ENCODE measurements at regions not wholly inside any gene's neighbourhood (a gene's known extent, or its start where the extent isn't known, plus 50 kb on each side); places are given as distances from the start of the nearest gene placed in this dataset.
A peak's percentile ranks its signal among the peaks of the same experiment; 100 is the strongest.

- Histone ChIP-seq H3K27ac (ENCODE audit: low read length) (no peak overlapping the region), H3K4me2 (ENCODE audit: low read length) (peak overlapping the region; percentile 2), H3K4me3 (ENCODE audit: low read length) (peak overlapping the region; percentile 0), H3F3A (ENCODE audit: insufficient read depth, low read length, poor library complexity, severe bottlenecking) (no peaks in the 10 kb centered on the region), H3K9me3 (ENCODE audit: low read length) (no peaks in the 10 kb centered on the region), H4K20me1 (ENCODE audit: insufficient read depth) (no peaks in the 10 kb centered on the region), H2AFZ (ENCODE audit: low read depth, low read length) (no peak overlapping the region), H3K79me2 (replicated peaks; ENCODE audit: insufficient read depth, low read length) (no peaks in the 10 kb centered on the region), H3K27me3 (ENCODE audit: insufficient read depth, low read depth, low read length) (no peaks in the 10 kb centered on the region), H3K36me3 (ENCODE audit: insufficient read depth, low read length) (no peaks in the 10 kb centered on the region), H3K9me2 (ENCODE audit: insufficient read depth, low read length) (no peaks in the 10 kb centered on the region), H3K9ac (ENCODE audit: low read length) (no peak overlapping the region)
- TF ChIP-seq TAF1 (IDR thresholded peaks at IDR 0.05; ENCODE audit: low read depth) = no peak
- TF ChIP-seq POLR2AphosphoS5 (IDR thresholded peaks at IDR 0.05) = peak; percentile 59
- TF ChIP-seq EP300 (conservative IDR thresholded peaks at IDR 0.05; ENCODE audit: poor library complexity, severe bottlenecking) = peak; percentile 40
Measured at GRCh38 chr6:153602401-153602800, 436.6 kb upstream of the OPRM1 start.

GRCh38 chr6:153599901-153600300 is 439.1 kb upstream of the OPRM1 start:
- no peak overlapping the region for H3K4me3 ChIP-seq (ENCODE audit: low read length)
- H3K9me2 ChIP-seq (ENCODE audit: insufficient read depth, low read length) = no peaks in the 10 kb centered on the region
- H3K27me3 ChIP-seq (ENCODE audit: insufficient read depth, low read depth, low read length) = no peaks in the 10 kb centered on the region
- H3F3A ChIP-seq (ENCODE audit: insufficient read depth, low read length, poor library complexity, severe bottlenecking) = no peaks in the 10 kb centered on the region
- no peak overlapping the region for H3K27ac ChIP-seq (ENCODE audit: low read length)
- H3K9me3 ChIP-seq (ENCODE audit: low read length) = no peaks in the 10 kb centered on the region
- no peak for TF ChIP-seq MXI1 (conservative IDR thresholded peaks at IDR 0.05; ENCODE audit: poor library complexity, severe bottlenecking)
- no peak for TF ChIP-seq RAD21 (conservative IDR thresholded peaks at IDR 0.05)
- no peak for TF ChIP-seq SMC3 (conservative IDR thresholded peaks at IDR 0.05; ENCODE audit: poor library complexity)
- TF ChIP-seq, protein P1, sequence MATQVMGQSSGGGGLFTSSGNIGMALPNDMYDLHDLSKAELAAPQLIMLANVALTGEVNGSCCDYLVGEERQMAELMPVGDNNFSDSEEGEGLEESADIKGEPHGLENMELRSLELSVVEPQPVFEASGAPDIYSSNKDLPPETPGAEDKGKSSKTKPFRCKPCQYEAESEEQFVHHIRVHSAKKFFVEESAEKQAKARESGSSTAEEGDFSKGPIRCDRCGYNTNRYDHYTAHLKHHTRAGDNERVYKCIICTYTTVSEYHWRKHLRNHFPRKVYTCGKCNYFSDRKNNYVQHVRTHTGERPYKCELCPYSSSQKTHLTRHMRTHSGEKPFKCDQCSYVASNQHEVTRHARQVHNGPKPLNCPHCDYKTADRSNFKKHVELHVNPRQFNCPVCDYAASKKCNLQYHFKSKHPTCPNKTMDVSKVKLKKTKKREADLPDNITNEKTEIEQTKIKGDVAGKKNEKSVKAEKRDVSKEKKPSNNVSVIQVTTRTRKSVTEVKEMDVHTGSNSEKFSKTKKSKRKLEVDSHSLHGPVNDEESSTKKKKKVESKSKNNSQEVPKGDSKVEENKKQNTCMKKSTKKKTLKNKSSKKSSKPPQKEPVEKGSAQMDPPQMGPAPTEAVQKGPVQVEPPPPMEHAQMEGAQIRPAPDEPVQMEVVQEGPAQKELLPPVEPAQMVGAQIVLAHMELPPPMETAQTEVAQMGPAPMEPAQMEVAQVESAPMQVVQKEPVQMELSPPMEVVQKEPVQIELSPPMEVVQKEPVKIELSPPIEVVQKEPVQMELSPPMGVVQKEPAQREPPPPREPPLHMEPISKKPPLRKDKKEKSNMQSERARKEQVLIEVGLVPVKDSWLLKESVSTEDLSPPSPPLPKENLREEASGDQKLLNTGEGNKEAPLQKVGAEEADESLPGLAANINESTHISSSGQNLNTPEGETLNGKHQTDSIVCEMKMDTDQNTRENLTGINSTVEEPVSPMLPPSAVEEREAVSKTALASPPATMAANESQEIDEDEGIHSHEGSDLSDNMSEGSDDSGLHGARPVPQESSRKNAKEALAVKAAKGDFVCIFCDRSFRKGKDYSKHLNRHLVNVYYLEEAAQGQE (IDR thresholded peaks at IDR 0.05; ENCODE audit: borderline replicate concordance) = no peak
- no peak for TF ChIP-seq TAF1 (IDR thresholded peaks at IDR 0.05; ENCODE audit: low read depth)
- TF ChIP-seq EZH2 (IDR thresholded peaks at IDR 0.05; ENCODE audit: borderline replicate concordance, insufficient read depth, low read length, poor library complexity, severe bottlenecking) = no peak
- TF ChIP-seq EP300 (conservative IDR thresholded peaks at IDR 0.05; ENCODE audit: poor library complexity, severe bottlenecking) = no peak
- TF ChIP-seq, protein P2, sequence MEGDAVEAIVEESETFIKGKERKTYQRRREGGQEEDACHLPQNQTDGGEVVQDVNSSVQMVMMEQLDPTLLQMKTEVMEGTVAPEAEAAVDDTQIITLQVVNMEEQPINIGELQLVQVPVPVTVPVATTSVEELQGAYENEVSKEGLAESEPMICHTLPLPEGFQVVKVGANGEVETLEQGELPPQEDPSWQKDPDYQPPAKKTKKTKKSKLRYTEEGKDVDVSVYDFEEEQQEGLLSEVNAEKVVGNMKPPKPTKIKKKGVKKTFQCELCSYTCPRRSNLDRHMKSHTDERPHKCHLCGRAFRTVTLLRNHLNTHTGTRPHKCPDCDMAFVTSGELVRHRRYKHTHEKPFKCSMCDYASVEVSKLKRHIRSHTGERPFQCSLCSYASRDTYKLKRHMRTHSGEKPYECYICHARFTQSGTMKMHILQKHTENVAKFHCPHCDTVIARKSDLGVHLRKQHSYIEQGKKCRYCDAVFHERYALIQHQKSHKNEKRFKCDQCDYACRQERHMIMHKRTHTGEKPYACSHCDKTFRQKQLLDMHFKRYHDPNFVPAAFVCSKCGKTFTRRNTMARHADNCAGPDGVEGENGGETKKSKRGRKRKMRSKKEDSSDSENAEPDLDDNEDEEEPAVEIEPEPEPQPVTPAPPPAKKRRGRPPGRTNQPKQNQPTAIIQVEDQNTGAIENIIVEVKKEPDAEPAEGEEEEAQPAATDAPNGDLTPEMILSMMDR (IDR thresholded peaks at IDR 0.05; ENCODE audit: poor library complexity, severe bottlenecking) = no peak
- TF ChIP-seq POLR2AphosphoS5 (IDR thresholded peaks at IDR 0.05) = no peak
- H3K79me2 ChIP-seq (replicated peaks; ENCODE audit: insufficient read depth, low read length) = no peaks in the 10 kb centered on the region
- H3K36me3 ChIP-seq (ENCODE audit: insufficient read depth, low read length) = no peaks in the 10 kb centered on the region
- H3K9ac ChIP-seq (ENCODE audit: low read length) = no peak overlapping the region
- no peak overlapping the region for H3K4me2 ChIP-seq (ENCODE audit: low read length)
- no peaks in the 10 kb centered on the region for H4K20me1 ChIP-seq (ENCODE audit: insufficient read depth)
- H2AFZ ChIP-seq (ENCODE audit: low read depth, low read length) = no peak overlapping the region

DNA sequence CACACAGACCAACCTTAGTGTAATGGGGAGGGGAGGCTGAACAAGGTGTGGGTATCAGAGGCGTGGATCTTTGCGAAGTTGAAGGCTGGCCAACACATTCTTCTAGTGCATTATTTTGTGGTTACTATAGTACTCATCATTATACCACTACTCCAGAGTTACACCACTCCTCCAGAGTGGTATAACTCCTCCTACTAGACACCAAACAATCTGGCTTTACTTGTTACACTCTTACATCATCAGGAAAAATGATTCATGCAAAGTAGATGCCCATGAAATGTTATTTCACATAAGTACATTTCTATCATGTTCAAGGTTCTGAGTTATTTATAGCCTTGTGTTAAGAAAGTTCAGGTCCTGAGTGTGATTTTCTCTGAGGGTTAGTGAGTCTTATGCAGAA is 443.1 kb upstream of the OPRM1 start:
- no peak overlapping the region for H3K9ac ChIP-seq (ENCODE audit: low read length)
- no peaks in the 10 kb centered on the region for H3F3A ChIP-seq (ENCODE audit: insufficient read depth, low read length, poor library complexity, severe bottlenecking)
- no peaks in the 10 kb centered on the region for H3K9me2 ChIP-seq (ENCODE audit: insufficient read depth, low read length)
- TF ChIP-seq, protein P2 (IDR thresholded peaks at IDR 0.05; ENCODE audit: poor library complexity, severe bottlenecking) = no peak
- no peak overlapping the region for H3K4me3 ChIP-seq (ENCODE audit: low read length)
- H3K9me3 ChIP-seq (ENCODE audit: low read length) = no peaks in the 10 kb centered on the region
- no peaks in the 10 kb centered on the region for H3K79me2 ChIP-seq (replicated peaks; ENCODE audit: insufficient read depth, low read length)
- no peaks in the 10 kb centered on the region for H4K20me1 ChIP-seq (ENCODE audit: insufficient read depth)
- H3K4me2 ChIP-seq (ENCODE audit: low read length) = no peak overlapping the region
- H3K36me3 ChIP-seq (ENCODE audit: insufficient read depth, low read length) = no peaks in the 10 kb centered on the region
- no peak overlapping the region for H3K27ac ChIP-seq (ENCODE audit: low read length)
- H2AFZ ChIP-seq (ENCODE audit: low read depth, low read length) = no peak overlapping the region
- H3K27me3 ChIP-seq (ENCODE audit: insufficient read depth, low read depth, low read length) = no peaks in the 10 kb centered on the region

Data from neural cell (in vitro differentiated cells).